H9 (cell line): ENCODE measurements at regions not wholly inside any gene's neighbourhood (a gene's known extent, or its start where the extent isn't known, plus 50 kb on each side); places are given as distances from the start of the nearest gene placed in this dataset.
A peak's percentile ranks its signal among the peaks of the same experiment; 100 is the strongest.

Experiments
- DNase-seq: peaks from one replicate; pipeline ENCODE4 v3.0.0-alpha.2; 2017
- H2AFZ ChIP-seq: one replicate; pipeline ENCODE4 v1.6.1; 2013; ENCODE audit warnings: mild to moderate bottlenecking, low read length, control low read depth, moderate library complexity
- H2AK5ac ChIP-seq: 2 replicates; pipeline ENCODE4 v1.6.1; 2013; ENCODE audit warnings: low read length, control low read depth, mixed read lengths; ENCODE audit not compliant: insufficient read length
- H2BK120ac ChIP-seq: one replicate; pipeline ENCODE4 v1.6.1; 2013; ENCODE audit warnings: low read depth, mild to moderate bottlenecking, low read length, control low read depth, inconsistent platforms; ENCODE audit not compliant: poor library complexity, severe bottlenecking
- H2BK12ac ChIP-seq: 2 replicates; pipeline ENCODE4 v1.6.1; 2013; ENCODE audit warnings: low read length, control low read depth, mixed read lengths, low read depth; ENCODE audit not compliant: insufficient read length
- H2BK15ac ChIP-seq: 2 replicates; pipeline ENCODE4 v1.6.1; 2013; ENCODE audit warnings: low read depth, low read length, control low read depth
- H2BK20ac ChIP-seq: one replicate; pipeline ENCODE4 v1.6.1; 2013; ENCODE audit warnings: low read depth, mild to moderate bottlenecking, low read length, control low read depth, inconsistent platforms; ENCODE audit not compliant: poor library complexity, severe bottlenecking
- H2BK5ac ChIP-seq: 2 replicates; pipeline ENCODE4 v1.6.1; 2013; ENCODE audit warnings: low read length, control low read depth, mixed read lengths; ENCODE audit not compliant: insufficient read length
- H3K14ac ChIP-seq: 2 replicates; pipeline ENCODE4 v1.6.1; 2013; ENCODE audit warnings: low read length, control low read depth; ENCODE audit not compliant: insufficient read depth
- H3K18ac ChIP-seq: 2 replicates; pipeline ENCODE4 v1.6.1; 2013; ENCODE audit warnings: low read depth, mild to moderate bottlenecking, mixed read lengths, low read length, control low read depth; ENCODE audit not compliant: insufficient read length
- H3K23ac ChIP-seq: 2 replicates; pipeline ENCODE4 v1.6.1; 2013; ENCODE audit warnings: low read length, control low read depth, mixed read lengths, low read depth; ENCODE audit not compliant: insufficient read length
- H3K23me2 ChIP-seq: 2 replicates; pipeline ENCODE4 v1.6.1; 2013; ENCODE audit warnings: low read depth, mild to moderate bottlenecking, mixed read lengths, low read length, control low read depth; ENCODE audit not compliant: insufficient read length, poor library complexity, severe bottlenecking
- H3K27ac ChIP-seq: 2 replicates; pipeline ENCODE4 v1.5.1; 2013; ENCODE audit warnings: low read length, control low read depth, mixed read lengths, low read depth; ENCODE audit not compliant: insufficient read length
- H3K27me3 ChIP-seq: 2 replicates; pipeline ENCODE4 v1.6.1; 2013; ENCODE audit warnings: low read length, control low read depth, inconsistent platforms; ENCODE audit not compliant: insufficient read depth
- H3K4ac ChIP-seq: 2 replicates; pipeline ENCODE4 v1.6.1; 2013; ENCODE audit warnings: low read depth, mild to moderate bottlenecking, control low read depth, inconsistent platforms, low read length, moderate library complexity
- H3K4me1 ChIP-seq: 2 replicates; pipeline ENCODE4 v1.6.1; 2013; ENCODE audit warnings: low read length, control low read depth, inconsistent platforms; ENCODE audit not compliant: insufficient read depth
- H3K4me2 ChIP-seq: 2 replicates; pipeline ENCODE4 v1.6.1; 2013; ENCODE audit warnings: low read length, control low read depth, mixed read lengths; ENCODE audit not compliant: insufficient read length, insufficient read depth
- H3K56ac ChIP-seq: 2 replicates; pipeline ENCODE4 v1.6.1; 2013; ENCODE audit warnings: low read depth, mild to moderate bottlenecking, mixed read lengths, low read length, control low read depth; ENCODE audit not compliant: insufficient read length
- H3K79me1 ChIP-seq: 2 replicates; pipeline ENCODE4 v1.6.1; 2013; ENCODE audit warnings: low read depth, mild to moderate bottlenecking, moderate library complexity, low read length, control low read depth, inconsistent platforms; ENCODE audit not compliant: insufficient read depth, poor library complexity, severe bottlenecking
- H3K79me2 ChIP-seq: 2 replicates; pipeline ENCODE4 v1.6.1; 2013; ENCODE audit warnings: low read length, control low read depth, inconsistent platforms; ENCODE audit not compliant: insufficient read depth
- H3K9ac ChIP-seq: 2 replicates; pipeline ENCODE4 v1.6.1; 2013; ENCODE audit warnings: low read length, control low read depth, mixed read lengths; ENCODE audit not compliant: insufficient read length; ENCODE audit errors: extremely low read depth
- H3K9me3 ChIP-seq: one replicate; pipeline ENCODE4 v1.6.1; 2013; ENCODE audit warnings: low read depth, low read length, inconsistent platforms; ENCODE audit not compliant: control insufficient read depth
- H3T11ph ChIP-seq: one replicate; pipeline ENCODE4 v1.6.1; 2013; ENCODE audit warnings: mild to moderate bottlenecking, low read length, control low read depth, inconsistent platforms
- H4K20me1 ChIP-seq: one replicate; pipeline ENCODE4 v1.6.1; 2013; ENCODE audit not compliant: control insufficient read depth, insufficient read length, insufficient read depth
- H4K5ac ChIP-seq: 2 replicates; pipeline ENCODE4 v1.6.1; 2013; ENCODE audit warnings: low read depth, mild to moderate bottlenecking, mixed read lengths, low read length, control low read depth; ENCODE audit not compliant: insufficient read length
- H4K8ac ChIP-seq: replicated peaks from 2 replicates; pipeline ENCODE4 v1.6.1; 2013; ENCODE audit warnings: low read length, control low read depth, mixed read lengths, low read depth; ENCODE audit not compliant: insufficient read length
- H4K91ac ChIP-seq: 2 replicates; pipeline ENCODE4 v1.6.1; 2013; ENCODE audit warnings: low read depth, mild to moderate bottlenecking, moderate library complexity, mixed read lengths, low read length, control low read depth; ENCODE audit not compliant: insufficient read length
- H3K27ac Mint-ChIP-seq, 3 experiments: 2 replicates in 2 of 3; 3 replicates in 1 of 3; pipeline ENCODE4 v1.8.0; 2020 to 2021; ENCODE audit warnings: mixed read lengths in 3 of 3, mild to moderate bottlenecking in 1 of 3, moderate library complexity in 1 of 3
- H3K27me3 Mint-ChIP-seq: 2 replicates; pipeline ENCODE4 v1.8.0; 2021; ENCODE audit warnings: low read depth, mild to moderate bottlenecking, moderate library complexity, mixed read lengths
- H3K36me3 Mint-ChIP-seq, 3 experiments: 2 replicates in 2 of 3; 3 replicates in 1 of 3; pipeline ENCODE4 v1.8.0; 2020 to 2021; ENCODE audit warnings: low read depth in 3 of 3, mixed read lengths in 3 of 3; ENCODE audit not compliant: insufficient read depth in 1 of 3
- H3K4me1 Mint-ChIP-seq, 2 experiments: 2 replicates each; pipeline ENCODE4 v1.8.0; 2020; ENCODE audit warnings: mixed read lengths in 2 of 2
- H3K4me3 Mint-ChIP-seq, 2 experiments: 2 replicates in 1 of 2; 3 replicates in 1 of 2; pipeline ENCODE4 v1.8.0; 2020 to 2021; ENCODE audit warnings: mild to moderate bottlenecking in 2 of 2, mixed read lengths in 2 of 2, moderate library complexity in 1 of 2
- H3K9me3 Mint-ChIP-seq, 2 experiments: 2 replicates in 1 of 2; 3 replicates in 1 of 2; pipeline ENCODE4 v1.8.0; 2020; ENCODE audit warnings: mild to moderate bottlenecking in 2 of 2, mixed read lengths in 2 of 2, moderate library complexity in 1 of 2
- CTCF ChIP-seq: fragments of 200-600 bp; sonication (generic); conservative IDR thresholded peaks from 3 replicates; pipeline ENCODE4 v1.8.0; 2021; ENCODE audit warnings: antibody characterized with exemption, mild to moderate bottlenecking
- WGBS: extraction: QIAGEN DNeasy Blood & Tissue Kit; methylation state at CpG from one replicate; pipeline ENCODE4 v1.1.7; 2013; ENCODE audit warnings: missing lambda C conversion rate, low lambda C conversion rate, mixed read lengths; ENCODE audit not compliant: insufficient read length; ENCODE audit errors: extremely low coverage; 5-methylcytosine and 5-hydroxymethylcytosine counted together

DNA sequence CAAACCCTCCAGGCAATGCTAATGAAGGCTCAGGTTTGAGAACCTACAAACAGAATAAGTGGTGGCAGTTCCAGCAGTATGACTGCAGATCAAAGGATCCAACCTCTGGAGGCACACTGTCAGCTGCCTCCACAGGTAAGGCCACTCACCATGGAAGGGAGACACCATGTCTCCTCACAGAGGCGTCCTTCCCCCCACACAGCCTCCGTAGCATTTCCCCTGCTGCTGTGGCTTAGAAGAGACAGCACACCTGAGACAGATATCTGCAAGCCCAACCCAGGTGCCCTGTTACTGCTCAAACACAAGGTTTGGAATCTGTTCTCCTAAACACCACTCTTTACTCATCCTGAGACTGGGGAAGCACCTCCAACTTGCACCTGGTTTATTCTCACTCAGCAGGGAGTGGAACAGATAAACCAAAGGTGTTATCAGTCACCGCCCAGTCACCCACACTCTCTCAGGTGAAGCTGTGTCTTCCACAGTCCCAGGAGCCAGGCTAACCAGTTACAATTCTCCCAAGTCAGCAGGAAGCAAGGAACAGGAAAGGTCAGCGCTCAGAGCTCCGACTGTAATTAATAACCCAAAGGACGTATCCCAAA is 311.2 kb downstream of the FOXO1 start:
- H2AFZ ChIP-seq = no peak overlapping the region
- TF ChIP-seq CTCF = no peak
- H3K4me1 ChIP-seq = peaks cover 3% of the 10 kb centered on the region; the same call in 1 of the 2 replicates
- no peak overlapping the region for H2AK5ac ChIP-seq
- peaks cover 44 to 51% of the 10 kb centered on the region in 2 experiments for H3K4me1 Mint-ChIP-seq
- H3K23me2 ChIP-seq = no peaks in the 10 kb centered on the region
- H3K79me2 ChIP-seq = no peaks in the 10 kb centered on the region
- H3K27me3 Mint-ChIP-seq = peaks cover 14% of the 10 kb centered on the region
- H2BK5ac ChIP-seq = no peak overlapping the region
- no peak overlapping the region for H2BK120ac ChIP-seq
- no peak overlapping the region for H3K14ac ChIP-seq
- no peak overlapping the region for H3K56ac ChIP-seq
- no peak overlapping the region for H2BK15ac ChIP-seq
- H4K8ac ChIP-seq = no peak overlapping the region
- H3K27ac Mint-ChIP-seq = peak overlapping the region in 1 of 3 experiments; percentile 44; a peak in 1 of 7 replicates
- WGBS = no CpG with 5 or more reads among the region's 6 CpGs
- H4K91ac ChIP-seq = no peak overlapping the region
- H3K9ac ChIP-seq = no peak overlapping the region
- H3K23ac ChIP-seq = no peak overlapping the region
- no peaks in the 10 kb centered on the region for H3K27me3 ChIP-seq
- no peak overlapping the region for H3K4ac ChIP-seq
- H3K4me3 Mint-ChIP-seq = no peak overlapping the region
- H3K9me3 Mint-ChIP-seq = no peaks in the 10 kb centered on the region
- no peaks in the 10 kb centered on the region for H4K20me1 ChIP-seq
- H4K5ac ChIP-seq = no peak overlapping the region
- no peak overlapping the region for H3K18ac ChIP-seq
- no peaks in the 10 kb centered on the region; a peak in 1 of 7 replicates for H3K36me3 Mint-ChIP-seq
- H2BK20ac ChIP-seq = no peak overlapping the region
- H2BK12ac ChIP-seq = no peak overlapping the region
- no peak overlapping the region for H3T11ph ChIP-seq
- H3K9me3 ChIP-seq = no peaks in the 10 kb centered on the region
- no peaks in the 10 kb centered on the region for H3K79me1 ChIP-seq
- no peak for DNase-seq
- no peak overlapping the region for H3K4me2 ChIP-seq
- no peak overlapping the region for H3K27ac ChIP-seq
